ENCODE measurements at regions not wholly inside any gene's neighbourhood (a gene's known extent, or its start where the extent isn't known, plus 50 kb on each side); places are given as distances from the start of the nearest gene placed in this dataset.

DNA sequence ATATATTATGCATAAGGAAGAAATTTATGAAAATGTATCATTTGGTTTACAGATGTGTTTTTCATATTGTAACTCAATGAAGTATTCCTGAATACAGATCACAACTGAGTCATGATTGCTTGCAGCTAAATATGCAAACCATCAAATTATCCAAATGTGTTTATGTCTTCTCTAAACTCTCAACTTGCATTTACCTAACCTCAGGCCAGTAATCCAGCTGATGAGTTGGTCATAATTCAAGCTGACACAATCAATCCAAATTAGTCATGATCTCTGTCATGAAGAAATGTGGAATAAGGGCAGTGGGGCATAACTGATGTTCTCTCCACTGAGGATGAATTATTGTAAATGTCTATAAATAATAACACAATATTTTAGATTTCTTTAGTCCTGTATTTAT lies 104.8 kb upstream of the CNTN1 start:
- TF ChIP-seq CTCF (conservative IDR thresholded peaks at IDR 0.05 in 1 of 2, IDR thresholded peaks at IDR 0.05 in 1 of 2; ENCODE audit: low read depth in 1 of 2, low read length in 2 of 2) (no peak), EZH2 (IDR thresholded peaks at IDR 0.05; ENCODE audit: low read length, missing control alignments) (no peak)
